Esophagus squamous epithelium (tissue), 5 donors: ENCODE measurements at regions not wholly inside any gene's neighbourhood (a gene's known extent, or its start where the extent isn't known, plus 50 kb on each side); places are given as distances from the start of the nearest gene placed in this dataset.

Experiments
- DNase-seq: peaks from one replicate; lab custom pipeline; 2025; lab: John Stamatoyannopoulos, UW
- H3K27ac ChIP-seq, 4 donors: fragments of 200-600 bp; sonication (generic); one replicate each; pipeline ENCODE4 v1.5.1; 2016 to 2019; ENCODE audit warnings: mild to moderate bottlenecking in 1 of 4
- H3K27me3 ChIP-seq, 4 donors: fragments of 200-600 bp; sonication (generic); 1 replicate in 3 of 4; 2 replicates in 1 of 4; pipeline versions ENCODE4 v1.5.1 to v1.6.0; 2017 to 2021; ENCODE audit warnings: antibody characterized with exemption in 1 of 4
- H3K36me3 ChIP-seq, 3 donors: fragments of 200-600 bp; sonication (generic); one replicate each; pipeline ENCODE4 v1.5.1; 2016 to 2019
- H3K4me1 ChIP-seq, 3 donors: fragments of 200-600 bp; sonication (generic); one replicate each; pipeline ENCODE4 v1.5.1; 2017 to 2019
- H3K4me3 ChIP-seq, 4 donors: fragments of 200-600 bp; sonication (generic); 1 replicate in 3 of 4; 2 replicates in 1 of 4; pipeline ENCODE4 v1.5.1; 2016 to 2019; ENCODE audit warnings: mild to moderate bottlenecking in 2 of 4, moderate library complexity in 1 of 4
- H3K9me3 ChIP-seq, 3 donors: fragments of 200-600 bp; sonication (generic); one replicate each; pipeline ENCODE4 v1.5.1; 2016 to 2019
- POLR2A ChIP-seq, 4 donors: fragments of 450-650 bp; IDR thresholded peaks; one replicate each; pipeline ENCODE4 v1.6.1; 2017; ENCODE audit warnings: antibody characterized with exemption in 4 of 4, mild to moderate bottlenecking in 4 of 4, moderate library complexity in 3 of 4
- WGBS, 2 donors: methylation state at CpG; one replicate each; pipeline ENCODE4 v1.1.5; 2018; 5-methylcytosine and 5-hydroxymethylcytosine counted together
- intact Hi-C: fragments of 100-400 bp; cut with DNase I; formaldehyde crosslinking; loops from one replicate; pipeline ENCODE4 v1.15.0; 2022
- TF ChIP-seq, protein P1 (sequence below), 6 experiments: fragments of 450-650 bp in 4 of 6; fragments of 200-600 bp in 2 of 6; sonication (generic) in 2 of 6; IDR thresholded peaks; one replicate each; pipeline ENCODE4 v1.5.1; 2016 to 2019; ENCODE audit warnings: antibody characterized with exemption in 6 of 6, mild to moderate bottlenecking in 4 of 6, moderate library complexity in 4 of 6
- donor health status: DM: yes; HTN: yes; CAD: no.

DNA sequence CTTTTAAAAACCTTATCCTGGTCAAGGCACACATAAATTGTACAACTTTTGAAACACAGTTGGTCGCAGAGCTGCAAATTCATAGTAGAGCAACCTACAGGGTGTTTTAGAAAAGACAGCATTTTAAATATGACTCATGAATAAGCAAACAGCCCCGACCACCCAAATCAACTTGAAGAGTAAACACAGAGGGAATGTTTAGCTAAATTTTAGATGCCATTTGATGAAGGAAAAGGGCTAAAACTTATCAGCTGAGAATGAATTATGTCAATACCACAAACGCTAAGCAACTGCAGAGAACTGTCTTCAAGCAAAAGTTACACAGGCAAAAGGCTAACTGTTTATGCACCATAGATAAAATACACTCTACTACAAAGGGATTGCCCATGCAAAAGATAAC, 427.5 kb upstream of the PSMD7 start:
- TF ChIP-seq, protein P1, sequence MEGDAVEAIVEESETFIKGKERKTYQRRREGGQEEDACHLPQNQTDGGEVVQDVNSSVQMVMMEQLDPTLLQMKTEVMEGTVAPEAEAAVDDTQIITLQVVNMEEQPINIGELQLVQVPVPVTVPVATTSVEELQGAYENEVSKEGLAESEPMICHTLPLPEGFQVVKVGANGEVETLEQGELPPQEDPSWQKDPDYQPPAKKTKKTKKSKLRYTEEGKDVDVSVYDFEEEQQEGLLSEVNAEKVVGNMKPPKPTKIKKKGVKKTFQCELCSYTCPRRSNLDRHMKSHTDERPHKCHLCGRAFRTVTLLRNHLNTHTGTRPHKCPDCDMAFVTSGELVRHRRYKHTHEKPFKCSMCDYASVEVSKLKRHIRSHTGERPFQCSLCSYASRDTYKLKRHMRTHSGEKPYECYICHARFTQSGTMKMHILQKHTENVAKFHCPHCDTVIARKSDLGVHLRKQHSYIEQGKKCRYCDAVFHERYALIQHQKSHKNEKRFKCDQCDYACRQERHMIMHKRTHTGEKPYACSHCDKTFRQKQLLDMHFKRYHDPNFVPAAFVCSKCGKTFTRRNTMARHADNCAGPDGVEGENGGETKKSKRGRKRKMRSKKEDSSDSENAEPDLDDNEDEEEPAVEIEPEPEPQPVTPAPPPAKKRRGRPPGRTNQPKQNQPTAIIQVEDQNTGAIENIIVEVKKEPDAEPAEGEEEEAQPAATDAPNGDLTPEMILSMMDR (IDR thresholded peaks at IDR 0.05), result no peak
- no peak for TF ChIP-seq POLR2A (IDR thresholded peaks at IDR 0.05)
- DNase-seq, result no peak
- WGBS, 2 donors, result 52 to 57% methylated on average over 3 of the region's 3 CpGs
- Histone ChIP-seq H3K4me3 (no peak overlapping the region), H3K9me3 (no peaks in the 10 kb centered on the region), H3K27me3 (peaks cover 0 to 7% (median 0%) of the 10 kb centered on the region in 4 donors), H3K4me1 (peaks cover 0 to 21% (median 0%) of the 10 kb centered on the region in 3 donors), H3K36me3 (no peaks in the 10 kb centered on the region), H3K27ac (no peak overlapping the region)
- intact Hi-C loops, result no loop called here

DNA sequence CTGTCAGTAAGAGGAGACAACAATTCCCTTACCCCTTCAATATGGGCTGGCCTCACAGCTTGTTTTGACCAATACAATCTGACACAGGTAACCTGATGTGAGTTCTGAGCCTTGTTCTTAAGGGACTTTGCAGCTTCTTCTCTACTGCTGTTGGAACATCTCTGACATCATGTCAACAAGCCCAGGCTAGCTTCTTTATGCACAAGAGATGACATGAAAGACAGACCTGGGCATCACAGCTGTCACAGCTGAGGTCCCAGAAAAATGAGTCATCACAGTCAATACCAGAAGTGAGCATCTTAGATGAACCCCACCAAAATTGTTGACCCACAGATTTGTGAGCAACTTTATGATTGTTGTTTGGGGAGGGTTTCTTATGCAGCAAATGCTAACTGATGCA, 431.7 kb upstream of the PSMD7 start:
- intact Hi-C loops, result no loop called here
- Histone ChIP-seq H3K4me3 (no peak overlapping the region), H3K36me3 (no peaks in the 10 kb centered on the region), H3K27ac (peak overlapping the region in 1 of 4 donors; percentile 42), H3K4me1 (peaks cover 0 to 14% (median 0%) of the 10 kb centered on the region in 3 donors), H3K9me3 (no peaks in the 10 kb centered on the region), H3K27me3 (no peaks in the 10 kb centered on the region)
- TF ChIP-seq POLR2A (IDR thresholded peaks at IDR 0.05), result no peak
- TF ChIP-seq, protein P1 (IDR thresholded peaks at IDR 0.05), result no peak
- no peak for DNase-seq

DNA sequence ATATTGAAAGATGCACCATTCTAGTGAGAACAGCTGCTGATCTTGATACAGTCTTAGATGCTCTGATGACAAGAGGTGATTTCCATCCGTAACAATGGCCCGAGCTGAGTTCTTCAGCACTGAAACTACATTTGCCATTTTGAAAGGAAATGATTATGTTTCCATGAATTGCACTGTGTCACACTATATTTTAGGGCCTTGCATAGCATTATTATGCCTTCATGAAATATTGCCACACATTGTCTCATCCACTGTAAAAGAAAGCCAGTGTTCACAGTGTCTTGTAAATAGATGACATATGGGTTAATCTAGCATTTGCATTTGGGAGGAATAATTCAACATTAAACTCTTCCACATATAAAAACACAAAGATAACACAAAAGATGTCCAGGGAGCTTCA, 438.3 kb upstream of the PSMD7 start:
- intact Hi-C loops, result no loop called here
- DNase-seq, result no peak
- H3K9me3 ChIP-seq, result no peaks in the 10 kb centered on the region
- TF ChIP-seq, protein P1 (IDR thresholded peaks at IDR 0.05), result no peak
- no peak for TF ChIP-seq POLR2A (IDR thresholded peaks at IDR 0.05)
- H3K27me3 ChIP-seq, result no peaks in the 10 kb centered on the region
- 72 to 85% methylated on average over 2 of the region's 2 CpGs for WGBS, 2 donors
- no peak overlapping the region for H3K27ac ChIP-seq
- no peaks in the 10 kb centered on the region for H3K4me1 ChIP-seq
- H3K36me3 ChIP-seq, result no peaks in the 10 kb centered on the region
- H3K4me3 ChIP-seq, result no peak overlapping the region

DNA sequence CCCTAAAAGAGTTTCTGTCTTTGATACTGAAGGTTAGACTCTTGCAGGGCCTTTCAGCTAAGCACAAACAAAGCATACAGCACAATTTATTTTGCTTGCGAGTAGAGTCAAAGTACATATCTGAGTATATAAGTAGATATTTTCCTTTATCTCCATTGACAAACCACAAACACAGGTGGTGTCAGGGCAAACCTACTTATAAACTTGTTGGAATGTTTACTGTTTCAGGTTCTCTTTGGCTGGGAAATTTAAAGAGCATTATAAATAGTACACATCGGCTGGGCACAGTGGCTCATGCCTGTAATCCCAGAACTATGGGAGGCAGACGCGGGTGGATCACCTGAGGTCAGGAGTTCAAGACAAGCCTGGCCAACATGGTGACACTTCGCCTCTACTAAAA, 442.6 kb upstream of the PSMD7 start:
- TF ChIP-seq, protein P1 (IDR thresholded peaks at IDR 0.05), result no peak
- TF ChIP-seq POLR2A (IDR thresholded peaks at IDR 0.05), result no peak
- H3K36me3 ChIP-seq, result no peaks in the 10 kb centered on the region
- 76 to 88% methylated on average over 5 of the region's 5 CpGs for WGBS, 2 donors
- intact Hi-C loops, result no loop called here
- H3K9me3 ChIP-seq, result no peaks in the 10 kb centered on the region
- no peak overlapping the region for H3K4me3 ChIP-seq
- no peak overlapping the region for H3K27ac ChIP-seq
- H3K4me1 ChIP-seq, result no peaks in the 10 kb centered on the region
- no peaks in the 10 kb centered on the region for H3K27me3 ChIP-seq
- DNase-seq, result no peak

DNA sequence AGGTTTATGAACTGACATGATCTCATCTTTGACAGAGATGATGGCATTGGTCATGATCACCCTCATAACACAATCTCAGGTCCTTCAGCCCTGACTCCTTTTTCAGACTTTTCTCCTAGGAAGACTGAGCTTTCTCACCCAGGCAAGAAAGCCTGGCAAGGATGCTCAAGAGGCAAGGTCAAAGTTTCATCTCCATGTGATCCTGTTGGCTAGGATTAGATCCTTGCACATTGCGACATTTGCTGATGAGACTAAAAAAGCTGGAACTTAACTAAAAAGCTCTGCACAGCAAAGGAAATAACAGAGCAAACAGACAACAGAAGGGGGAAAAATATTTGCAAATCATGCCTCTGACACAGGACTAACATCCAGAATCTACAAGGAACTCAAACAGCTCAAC, 444.1 kb upstream of the PSMD7 start:
- Histone ChIP-seq H3K27me3 (no peaks in the 10 kb centered on the region), H3K27ac (no peak overlapping the region), H3K36me3 (no peaks in the 10 kb centered on the region), H3K4me3 (no peak overlapping the region), H3K9me3 (no peaks in the 10 kb centered on the region), H3K4me1 (no peaks in the 10 kb centered on the region)
- TF ChIP-seq, protein P1 (IDR thresholded peaks at IDR 0.05), result no peak
- no peak for TF ChIP-seq POLR2A (IDR thresholded peaks at IDR 0.05)
- intact Hi-C loops, result no loop called here
- WGBS, 2 donors, result 43 to 80% methylated on average over 1 of the region's 1 CpG
- no peak for DNase-seq
